Activated T-cell treated with anti-CD3 and anti-CD28 coated beads, Interleukin-2, amount 50 U/mL, for 4 hours (primary cell): ENCODE measurements at regions not wholly inside any gene's neighbourhood (a gene's known extent, or its start where the extent isn't known, plus 50 kb on each side); places are given as distances from the start of the nearest gene placed in this dataset.

Experiments
- ATAC-seq, 2 donors: fragments of 200-7000 bp; cut with Tn5 transposase; one replicate each; pipeline ENCODE4 v1.10.0; 2021
- DNase-seq: peaks from one replicate; pipeline ENCODE4 v3.0.0-alpha.2; 2020
- H3K27me3 Mint-ChIP-seq: one replicate; pipeline ENCODE4 v1.8.0; 2021; ENCODE audit warnings: low read depth, mixed read lengths
- H3K36me3 Mint-ChIP-seq: one replicate; pipeline ENCODE4 v1.8.0; 2022; ENCODE audit warnings: mixed read lengths; ENCODE audit not compliant: insufficient read depth
- H3K4me1 Mint-ChIP-seq: one replicate; pipeline ENCODE4 v1.8.0; 2021; ENCODE audit warnings: low read depth, mixed read lengths
- H3K4me3 Mint-ChIP-seq: one replicate; pipeline ENCODE4 v1.8.0; 2021; ENCODE audit warnings: mild to moderate bottlenecking, moderate library complexity, mixed read lengths
- H3K9me3 Mint-ChIP-seq: one replicate; pipeline ENCODE4 v1.8.0; 2021; ENCODE audit warnings: mixed read lengths

GRCh38 chr16:85321509-85322271 lies 209.4 kb upstream of the CIBAR2 start:
- Mint-ChIP-seq H3K36me3 (no peaks in the 10 kb centered on the region), H3K9me3 (no peaks in the 10 kb centered on the region), H3K4me3 (no peak overlapping the region), H3K4me1 (no peaks in the 10 kb centered on the region), H3K27me3 (peaks cover 2% of the 10 kb centered on the region)
- ATAC-seq (no peak), DNase-seq (no peak)

GRCh38 chr16:85323230-85323960 lies 211.1 kb upstream of the CIBAR2 start:
- Mint-ChIP-seq H3K27me3 (peaks cover 4% of the 10 kb centered on the region), H3K36me3 (no peaks in the 10 kb centered on the region), H3K9me3 (no peaks in the 10 kb centered on the region), H3K4me1 (no peaks in the 10 kb centered on the region), H3K4me3 (no peak overlapping the region)
- DNase-seq: no peak
- no peak for ATAC-seq

DNA sequence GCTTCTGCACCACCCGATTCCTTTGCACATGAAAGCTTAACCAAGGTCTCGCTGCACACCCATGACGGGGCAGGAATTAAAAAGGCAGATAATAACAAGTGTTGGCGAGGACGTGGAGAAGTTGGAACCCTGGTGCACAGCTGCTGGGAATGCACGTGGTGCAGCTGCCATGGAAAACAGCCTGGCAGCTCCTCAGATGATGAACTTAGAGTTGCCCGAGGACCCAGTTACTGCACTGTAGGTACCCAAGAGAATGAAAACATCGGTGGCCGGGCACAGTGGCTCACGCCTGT lies 211.6 kb upstream of the CIBAR2 start:
- Mint-ChIP-seq H3K27me3 (peaks cover 4% of the 10 kb centered on the region), H3K4me3 (no peak overlapping the region), H3K9me3 (no peaks in the 10 kb centered on the region), H3K36me3 (no peaks in the 10 kb centered on the region), H3K4me1 (no peaks in the 10 kb centered on the region)
- DNase-seq (no peak), ATAC-seq (no peak)

- Mint-ChIP-seq H3K9me3 (no peaks in the 10 kb centered on the region), H3K4me1 (no peaks in the 10 kb centered on the region), H3K27me3 (peaks cover 4% of the 10 kb centered on the region), H3K36me3 (no peaks in the 10 kb centered on the region), H3K4me3 (no peak overlapping the region)
- ATAC-seq: no peak
- DNase-seq: no peak
Observed at GRCh38 chr16:85324488-85324887, 212.2 kb upstream of the CIBAR2 start.

DNA sequence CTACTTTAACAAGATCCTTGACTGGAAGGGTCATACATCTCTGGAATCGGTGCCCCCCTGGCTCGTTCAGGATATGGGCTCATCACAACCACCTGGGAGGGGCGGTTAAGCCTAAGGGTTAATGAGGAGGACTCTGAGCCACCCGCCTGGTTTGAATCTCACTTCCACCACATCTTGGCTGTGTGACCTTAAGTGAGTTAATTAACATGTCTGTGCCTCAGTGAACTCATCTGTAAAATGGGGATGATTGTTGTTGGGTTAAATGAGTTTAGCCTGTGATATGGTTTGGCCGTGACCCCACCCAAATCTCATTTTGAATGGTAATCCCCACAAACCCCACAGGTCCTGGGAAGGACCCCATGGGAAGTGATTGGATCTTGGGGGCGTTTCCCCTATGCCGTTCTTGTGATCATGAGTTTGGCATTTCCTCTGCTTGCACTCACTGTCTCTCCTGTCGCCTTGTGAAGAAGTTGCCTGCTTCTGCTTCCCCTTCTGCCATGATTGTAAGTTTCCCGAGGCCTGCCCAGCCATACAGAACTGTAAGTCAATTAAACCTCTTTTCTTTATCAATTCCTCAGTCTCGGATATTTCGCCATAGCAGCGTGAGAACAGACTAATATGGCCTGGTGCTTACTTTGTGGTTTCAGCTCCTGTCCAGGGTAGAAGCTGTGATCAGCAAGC lies 214.0 kb upstream of the CIBAR2 start:
- Mint-ChIP-seq H3K4me1 (peaks cover 2% of the 10 kb centered on the region), H3K27me3 (peaks cover 4% of the 10 kb centered on the region), H3K4me3 (no peak overlapping the region), H3K36me3 (no peaks in the 10 kb centered on the region), H3K9me3 (no peaks in the 10 kb centered on the region)
- DNase-seq (no peak), ATAC-seq (no peak)

DNA sequence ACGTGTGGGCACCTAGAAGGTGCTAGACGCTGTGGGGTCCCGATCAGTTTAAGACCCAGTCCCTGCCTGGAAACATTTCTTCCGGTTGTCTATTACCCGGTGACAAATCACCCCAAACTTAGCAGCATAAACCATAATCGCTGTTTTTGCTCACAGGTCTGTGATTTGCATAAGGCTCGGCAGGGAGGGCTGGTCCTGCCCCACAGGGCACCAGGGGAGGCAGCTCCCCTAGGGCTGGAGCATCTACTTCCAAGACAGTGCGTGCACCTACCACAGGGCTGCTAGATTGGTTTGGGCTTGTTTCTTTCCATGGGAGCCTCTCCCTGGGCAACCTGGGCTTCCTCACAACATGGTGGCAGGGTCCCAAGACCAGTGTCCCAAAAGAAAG lies 214.5 kb upstream of the CIBAR2 start:
- H3K36me3 Mint-ChIP-seq: no peaks in the 10 kb centered on the region
- H3K27me3 Mint-ChIP-seq: peaks cover 4% of the 10 kb centered on the region
- no peaks in the 10 kb centered on the region for H3K9me3 Mint-ChIP-seq
- H3K4me3 Mint-ChIP-seq: no peak overlapping the region
- no peak for ATAC-seq
- DNase-seq: no peak
- peaks cover 2% of the 10 kb centered on the region for H3K4me1 Mint-ChIP-seq

DNA sequence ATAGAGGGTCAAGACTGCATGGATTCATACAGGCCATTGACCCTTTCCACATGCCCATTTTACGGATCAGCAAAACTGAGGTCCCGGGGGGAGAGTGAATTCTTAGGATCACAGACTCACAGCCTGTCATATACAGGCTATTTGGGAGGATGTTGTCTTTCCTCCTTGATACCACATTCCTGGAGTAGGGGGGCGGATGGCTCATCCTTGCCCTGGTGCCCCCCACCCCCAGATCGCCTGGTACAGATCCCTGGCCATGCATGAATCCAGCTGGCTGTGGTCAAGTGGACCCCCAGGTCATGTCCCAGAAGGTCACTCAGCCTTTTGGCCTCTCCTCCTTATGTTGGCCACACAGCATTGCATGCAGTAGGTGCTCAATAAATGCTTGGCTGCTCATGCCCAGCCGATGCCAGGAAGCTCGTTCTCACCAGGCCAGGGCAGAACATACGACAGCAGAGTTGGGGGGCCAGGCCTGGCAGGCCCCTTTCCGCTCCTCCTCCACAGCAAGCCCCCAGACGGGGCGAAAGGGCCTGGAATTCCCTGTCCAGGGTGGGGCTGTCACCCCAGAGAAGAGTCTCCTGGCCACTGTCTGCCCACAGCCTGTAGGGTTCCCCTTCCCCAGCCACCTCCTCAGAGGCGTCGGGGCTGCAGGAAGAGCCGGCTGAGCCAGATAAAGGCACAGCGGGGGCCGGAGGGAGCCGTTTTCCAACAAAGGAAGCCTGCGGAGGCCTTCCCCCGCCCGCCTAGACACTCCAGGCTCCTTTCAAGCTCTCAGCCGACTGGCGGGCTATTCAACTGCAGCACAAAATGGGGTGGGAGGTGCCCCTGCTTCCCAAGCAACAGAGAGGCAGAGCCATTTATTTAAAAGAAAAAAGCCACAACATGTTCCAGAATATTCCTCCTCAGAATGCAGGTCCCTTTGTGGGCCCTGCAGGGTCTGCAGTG lies 215.7 kb upstream of the CIBAR2 start:
- DNase-seq: no peak
- Mint-ChIP-seq H3K36me3 (no peaks in the 10 kb centered on the region), H3K27me3 (peaks cover 4% of the 10 kb centered on the region), H3K9me3 (no peaks in the 10 kb centered on the region), H3K4me3 (no peak overlapping the region), H3K4me1 (peaks cover 2% of the 10 kb centered on the region)
- no peak for ATAC-seq

GRCh38 chr16:85328676-85329058 lies 216.4 kb upstream of the CIBAR2 start:
- no peak for ATAC-seq

GRCh38 chr16:85329059-85329812 lies 217.0 kb upstream of the CIBAR2 start:
- Mint-ChIP-seq H3K4me1 (peaks cover 2% of the 10 kb centered on the region), H3K9me3 (no peaks in the 10 kb centered on the region)
- DNase-seq: no peak

More at GRCh38 chr16:85328676-85329058, 216.4 kb upstream of the CIBAR2 start:
- Mint-ChIP-seq H3K4me3 (no peak overlapping the region), H3K36me3 (no peaks in the 10 kb centered on the region), H3K4me1 (peaks cover 2% of the 10 kb centered on the region), H3K9me3 (no peaks in the 10 kb centered on the region), H3K27me3 (peaks cover 4% of the 10 kb centered on the region)
- DNase-seq: no peak

GRCh38 chr16:85330006-85330693 lies 217.9 kb upstream of the CIBAR2 start:
- no peaks in the 10 kb centered on the region for H3K36me3 Mint-ChIP-seq
- peaks cover 13% of the 10 kb centered on the region for H3K27me3 Mint-ChIP-seq
- H3K4me1 Mint-ChIP-seq: peaks cover 9% of the 10 kb centered on the region
- no peaks in the 10 kb centered on the region for H3K9me3 Mint-ChIP-seq
- DNase-seq (no peak), ATAC-seq (no peak)
- H3K4me3 Mint-ChIP-seq: no peak overlapping the region

More at GRCh38 chr16:85329059-85329812, 217.0 kb upstream of the CIBAR2 start:
- Mint-ChIP-seq H3K27me3 (peaks cover 5% of the 10 kb centered on the region), H3K4me3 (no peak overlapping the region), H3K36me3 (no peaks in the 10 kb centered on the region)
- ATAC-seq: no peak

DNA sequence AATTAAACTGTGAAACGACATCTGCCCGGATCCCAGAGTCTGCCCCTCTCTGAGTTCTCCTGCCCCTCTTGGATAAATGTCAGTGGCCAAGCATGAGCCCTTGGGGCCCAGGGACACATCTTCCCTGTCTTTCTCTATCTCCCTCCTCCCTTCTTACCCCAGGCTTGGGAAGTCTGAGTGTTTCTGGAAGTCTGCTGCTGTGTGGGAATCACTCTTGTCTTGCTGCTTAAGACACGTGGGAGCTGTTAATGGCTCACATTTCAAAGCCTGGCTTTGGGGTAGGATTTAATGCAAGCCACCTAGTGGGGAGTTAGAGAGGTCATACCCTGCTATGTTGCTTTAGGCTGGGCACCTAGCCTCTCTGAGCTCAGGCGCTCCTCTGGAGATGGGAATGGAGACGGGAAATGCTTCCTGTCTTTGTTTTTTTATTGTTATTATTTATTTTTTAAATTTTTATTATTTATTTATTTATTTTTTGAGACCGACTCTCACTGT lies 218.5 kb upstream of the CIBAR2 start:
- Mint-ChIP-seq H3K36me3 (no peaks in the 10 kb centered on the region), H3K9me3 (no peaks in the 10 kb centered on the region), H3K4me1 (peaks cover 12% of the 10 kb centered on the region), H3K27me3 (peaks cover 16% of the 10 kb centered on the region), H3K4me3 (no peak overlapping the region)
- ATAC-seq (peak; percentile 31 to 54), DNase-seq (no peak)

DNA sequence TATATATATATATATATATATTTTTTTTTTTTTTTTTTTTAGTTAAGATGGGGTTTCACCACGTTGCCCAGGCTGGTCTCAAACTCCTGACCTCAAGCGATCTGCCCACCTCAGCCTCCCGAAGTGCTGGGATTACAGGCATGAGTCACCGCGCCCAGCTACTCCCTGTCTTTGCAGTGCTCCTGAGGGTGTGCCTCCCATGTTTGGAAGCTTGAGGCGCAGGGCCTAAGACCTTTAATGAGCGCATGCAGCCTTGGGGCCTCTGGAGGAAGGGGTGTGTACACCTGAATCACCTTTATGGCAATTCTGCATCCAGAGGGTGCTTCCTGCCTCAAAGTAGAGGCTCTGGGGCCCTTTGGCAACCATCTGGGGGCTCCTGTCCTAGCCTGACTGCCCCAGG lies 219.4 kb upstream of the CIBAR2 start:
- H3K4me3 Mint-ChIP-seq: no peak overlapping the region
- DNase-seq (no peak), ATAC-seq (no peak)
- H3K36me3 Mint-ChIP-seq: no peaks in the 10 kb centered on the region
- peaks cover 12% of the 10 kb centered on the region for H3K4me1 Mint-ChIP-seq
- H3K27me3 Mint-ChIP-seq: peaks cover 21% of the 10 kb centered on the region
- H3K9me3 Mint-ChIP-seq: no peaks in the 10 kb centered on the region

DNA sequence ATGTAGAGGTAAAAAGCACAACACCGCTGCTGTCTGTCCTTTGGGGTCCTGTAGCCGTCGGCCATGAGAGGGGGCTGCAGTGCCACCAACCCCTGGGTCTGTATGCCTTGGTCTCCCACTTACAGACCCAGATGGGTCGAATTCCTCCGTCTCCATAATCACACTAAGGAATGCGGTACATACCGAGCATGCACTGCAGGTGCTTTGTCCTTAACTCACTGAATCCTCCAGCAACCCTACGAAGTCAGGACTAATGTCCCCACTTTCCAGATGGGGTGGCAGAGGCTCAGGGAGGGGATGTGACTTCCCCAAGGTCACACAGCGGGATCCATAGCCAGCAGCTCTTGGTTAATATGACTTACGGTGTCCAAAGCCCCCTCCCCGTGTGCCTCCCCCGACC lies 219.9 kb upstream of the CIBAR2 start:
- H3K27me3 Mint-ChIP-seq: peaks cover 20% of the 10 kb centered on the region
- H3K9me3 Mint-ChIP-seq: no peaks in the 10 kb centered on the region
- no peak overlapping the region for H3K4me3 Mint-ChIP-seq
- DNase-seq (no peak), ATAC-seq (no peak)
- H3K36me3 Mint-ChIP-seq: no peaks in the 10 kb centered on the region
- H3K4me1 Mint-ChIP-seq: peaks cover 12% of the 10 kb centered on the region
